ENCODE measurements at regions not wholly inside any gene's neighbourhood (a gene's known extent, or its start where the extent isn't known, plus 50 kb on each side); places are given as distances from the start of the nearest gene placed in this dataset.

GRCh38 chr9:126240835-126241234 is 85.8 kb upstream of the MVB12B start:
- DNase-seq (ENCODE audit: low read depth, low spot score): no peak

GRCh38 chr9:126248680-126249079 is 77.9 kb upstream of the MVB12B start:
- DNase-seq (ENCODE audit: low read depth, low spot score): no peak

DNA sequence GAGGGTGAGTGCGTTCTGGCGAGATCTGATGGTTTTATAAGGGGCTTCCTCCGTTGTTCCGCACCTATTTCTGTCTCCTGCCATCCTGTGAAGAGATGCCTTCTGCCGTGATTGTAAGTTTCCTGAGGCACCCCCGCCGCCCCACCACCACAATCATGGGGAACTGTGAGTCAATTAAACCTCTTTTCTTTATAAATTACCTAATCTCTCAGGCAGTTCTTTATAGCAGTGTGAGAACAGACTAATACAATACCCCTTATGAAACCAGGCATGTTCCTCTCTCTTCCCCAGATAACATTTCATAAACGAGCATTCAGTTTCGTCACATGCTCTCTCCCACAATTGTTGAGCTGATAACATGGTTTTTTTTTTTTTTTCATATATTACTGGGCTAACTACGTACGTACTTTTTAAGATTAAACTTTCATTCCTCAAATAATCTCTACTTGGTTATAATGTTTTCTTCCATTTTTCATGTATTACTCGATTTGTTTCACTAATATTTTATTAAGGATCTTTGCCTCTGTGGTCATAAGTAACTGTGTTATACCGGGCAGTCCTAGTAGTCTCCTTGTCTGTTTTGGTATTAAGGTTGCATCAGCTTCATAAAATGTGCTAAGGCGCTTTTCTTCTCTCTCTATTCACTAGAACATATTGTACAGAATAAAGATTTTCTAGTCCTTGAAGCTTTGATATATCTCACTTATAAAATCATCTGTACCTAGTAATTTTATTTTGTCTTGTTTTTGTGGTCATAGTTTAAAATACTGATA is 64.9 kb upstream of the MVB12B start:
- DNase-seq (ENCODE audit: low read depth, low spot score): no peak

DNA sequence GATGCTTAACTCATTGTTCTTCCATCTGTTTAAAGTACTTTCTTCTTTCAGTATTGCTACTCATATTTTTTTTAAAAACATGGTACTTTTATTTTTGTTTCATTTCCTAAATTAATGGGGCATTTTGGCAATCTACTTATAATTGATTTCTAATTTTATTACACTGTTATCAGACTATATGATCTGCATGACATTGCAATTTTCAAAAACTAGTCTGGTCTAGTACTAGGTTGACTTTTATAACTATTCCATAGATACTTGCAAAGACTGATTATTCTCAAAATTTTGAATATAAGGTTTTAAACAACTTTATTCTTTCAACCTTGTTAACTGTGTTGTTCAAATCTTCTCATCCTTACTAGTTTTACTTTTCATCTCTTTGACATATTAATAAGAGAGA is 63.9 kb upstream of the MVB12B start:
- DNase-seq (ENCODE audit: low read depth, low spot score): no peak

DNA sequence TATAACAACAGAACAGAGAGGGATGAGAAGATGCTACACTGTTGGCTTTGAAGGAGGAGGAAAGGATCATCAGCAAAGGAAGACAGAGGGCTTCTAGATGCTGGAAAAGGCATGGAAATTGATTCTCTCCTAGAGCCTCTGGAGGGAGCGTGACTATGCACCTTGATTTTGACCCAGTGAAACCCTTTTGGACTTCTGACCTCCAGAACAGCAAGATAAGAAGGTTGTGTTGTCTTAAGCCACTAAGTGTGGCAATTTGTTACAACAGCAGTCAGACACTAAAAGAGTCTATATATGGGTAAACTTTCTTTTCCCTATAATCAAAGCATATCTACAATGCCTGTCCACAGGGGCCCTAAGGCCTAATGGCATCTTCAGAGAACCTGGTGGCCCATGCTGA is 56.1 kb upstream of the MVB12B start:
- no peak for DNase-seq (ENCODE audit: low read depth, low spot score)

DNA sequence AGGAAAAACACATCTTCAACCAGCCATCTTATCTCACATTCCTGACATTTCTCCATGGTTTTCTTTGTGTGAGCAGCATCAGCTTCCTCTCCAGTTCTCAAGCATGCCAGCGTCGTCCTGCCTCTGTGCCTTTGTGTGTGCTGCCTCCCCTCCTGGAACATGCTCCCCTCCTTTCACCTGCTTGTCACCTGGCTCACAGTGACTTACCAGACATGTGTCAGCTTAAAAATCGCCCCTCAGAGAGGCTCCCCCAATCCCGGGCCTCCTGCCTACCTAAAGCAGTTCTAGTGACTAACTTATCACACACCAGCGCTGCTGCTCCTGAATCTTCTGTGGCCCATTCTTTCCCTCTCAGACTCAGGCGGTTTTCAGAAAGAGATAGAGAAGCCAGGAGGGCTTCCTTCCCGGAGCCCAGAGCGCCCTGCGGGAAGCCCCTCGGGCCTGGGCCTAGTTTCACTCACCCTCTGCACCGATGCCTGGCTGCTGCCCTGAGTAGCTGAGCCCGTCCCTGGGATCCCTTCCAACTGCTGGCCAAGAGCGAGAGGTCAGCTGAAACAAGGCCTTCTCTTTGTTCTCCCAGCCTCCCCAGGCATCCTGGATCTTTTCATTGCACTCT is 51.1 kb upstream of the MVB12B start:
- peak; percentile 54 for DNase-seq (ENCODE audit: low read depth, low spot score)

GRCh38 chr9:126276056-126276728 is 50.4 kb upstream of the MVB12B start:
- no peak for DNase-seq (ENCODE audit: low read depth, low spot score)
